ENCODE measurements at regions not wholly inside any gene's neighbourhood (a gene's known extent, or its start where the extent isn't known, plus 50 kb on each side); places are given as distances from the start of the nearest gene placed in this dataset.

DNA sequence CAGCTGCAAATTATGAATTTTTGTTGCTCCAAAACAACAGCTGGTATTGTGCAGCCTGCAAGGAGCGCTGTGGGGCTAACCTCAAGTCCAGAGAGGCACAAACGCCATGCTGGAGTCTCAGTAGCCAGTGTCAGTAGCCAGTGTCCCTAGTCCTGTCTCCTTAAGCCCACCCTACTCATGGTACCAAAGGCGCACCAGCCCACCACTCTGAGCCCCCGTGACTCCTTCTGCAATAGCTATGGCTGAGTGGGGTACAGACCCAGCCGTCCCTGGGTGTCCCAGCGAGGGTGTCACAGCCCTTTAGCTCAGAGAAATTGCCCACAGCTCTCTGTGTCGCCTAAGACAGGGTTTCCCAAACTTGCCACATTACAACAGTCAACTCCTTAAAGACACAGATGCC lies 65.2 kb downstream of the ARL6IP4 start:
- DNase-seq (ENCODE audit: low spot score): no peak
- TF ChIP-seq, protein P1, sequence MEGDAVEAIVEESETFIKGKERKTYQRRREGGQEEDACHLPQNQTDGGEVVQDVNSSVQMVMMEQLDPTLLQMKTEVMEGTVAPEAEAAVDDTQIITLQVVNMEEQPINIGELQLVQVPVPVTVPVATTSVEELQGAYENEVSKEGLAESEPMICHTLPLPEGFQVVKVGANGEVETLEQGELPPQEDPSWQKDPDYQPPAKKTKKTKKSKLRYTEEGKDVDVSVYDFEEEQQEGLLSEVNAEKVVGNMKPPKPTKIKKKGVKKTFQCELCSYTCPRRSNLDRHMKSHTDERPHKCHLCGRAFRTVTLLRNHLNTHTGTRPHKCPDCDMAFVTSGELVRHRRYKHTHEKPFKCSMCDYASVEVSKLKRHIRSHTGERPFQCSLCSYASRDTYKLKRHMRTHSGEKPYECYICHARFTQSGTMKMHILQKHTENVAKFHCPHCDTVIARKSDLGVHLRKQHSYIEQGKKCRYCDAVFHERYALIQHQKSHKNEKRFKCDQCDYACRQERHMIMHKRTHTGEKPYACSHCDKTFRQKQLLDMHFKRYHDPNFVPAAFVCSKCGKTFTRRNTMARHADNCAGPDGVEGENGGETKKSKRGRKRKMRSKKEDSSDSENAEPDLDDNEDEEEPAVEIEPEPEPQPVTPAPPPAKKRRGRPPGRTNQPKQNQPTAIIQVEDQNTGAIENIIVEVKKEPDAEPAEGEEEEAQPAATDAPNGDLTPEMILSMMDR (IDR thresholded peaks at IDR 0.05; ENCODE audit: extremely low read depth, missing control alignments): no peak

DNA sequence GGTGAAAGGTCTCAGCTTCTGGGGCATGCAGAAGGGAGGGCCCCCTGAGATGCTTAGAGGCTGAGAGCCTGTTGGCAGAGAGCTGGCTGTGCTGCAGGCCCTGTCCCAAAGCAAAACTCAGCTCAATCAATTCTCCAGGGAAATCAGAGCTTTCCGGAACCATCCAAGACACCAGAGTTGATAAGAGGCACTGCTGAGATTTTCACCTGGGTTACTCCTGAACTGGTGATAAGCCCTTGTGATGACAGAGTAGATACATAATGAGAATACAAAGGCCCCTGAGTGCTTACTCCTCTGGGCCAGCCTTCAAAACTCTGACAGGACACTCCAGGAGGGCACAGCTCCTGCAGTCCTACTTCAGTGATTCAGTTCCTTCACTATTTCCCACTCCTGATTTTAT lies 63.9 kb downstream of the ARL6IP4 start:
- DNase-seq (ENCODE audit: low spot score): no peak
- TF ChIP-seq, protein P1 (IDR thresholded peaks at IDR 0.05; ENCODE audit: extremely low read depth, missing control alignments): no peak

DNA sequence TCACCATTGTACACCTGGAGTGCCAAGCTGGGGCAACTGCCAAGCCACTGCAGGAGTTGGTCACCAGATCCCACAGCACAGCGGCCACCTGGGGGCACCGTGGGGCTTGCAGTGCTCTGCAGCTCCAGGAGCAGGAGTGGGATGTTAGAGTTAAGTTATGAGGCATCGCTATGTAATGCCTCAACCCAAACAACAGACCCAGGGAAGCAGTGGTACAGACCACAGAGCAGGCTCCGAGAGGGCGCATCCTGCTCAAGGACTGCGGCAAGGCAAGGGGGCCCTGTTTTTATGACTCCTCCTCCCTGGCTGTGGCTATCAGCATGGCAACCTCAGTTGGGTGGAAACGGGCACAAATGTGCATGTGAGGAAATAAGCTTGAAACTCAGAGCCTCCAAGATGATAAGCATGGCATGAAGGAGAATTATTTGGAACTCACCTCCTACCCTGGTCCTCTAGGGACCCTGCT lies 63.1 kb downstream of the ARL6IP4 start:
- TF ChIP-seq, protein P1 (IDR thresholded peaks at IDR 0.05; ENCODE audit: extremely low read depth, missing control alignments): peak; percentile 53
- DNase-seq (ENCODE audit: low spot score): peak; percentile 55

DNA sequence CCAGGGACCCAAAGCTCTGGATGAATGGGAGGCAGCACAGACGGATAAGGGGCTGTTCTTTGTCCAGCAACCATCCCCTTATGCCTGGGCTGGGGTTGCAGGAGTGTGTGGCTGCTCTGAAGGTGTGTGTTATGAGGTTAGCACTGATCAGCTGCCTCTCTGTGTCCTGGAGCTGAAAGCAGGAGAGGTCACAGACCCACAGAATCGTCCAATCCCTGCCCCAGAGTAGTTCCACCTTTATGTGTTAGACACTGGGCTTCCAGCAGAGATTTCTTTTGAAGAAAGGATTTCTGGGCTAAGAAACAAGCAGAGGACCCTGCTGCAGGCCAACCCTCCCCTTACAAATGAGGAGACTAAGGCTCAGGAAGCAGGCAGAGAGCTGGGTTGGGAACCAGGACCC lies 62.4 kb downstream of the ARL6IP4 start:
- TF ChIP-seq, protein P1 (IDR thresholded peaks at IDR 0.05; ENCODE audit: extremely low read depth, missing control alignments): no peak

DNA sequence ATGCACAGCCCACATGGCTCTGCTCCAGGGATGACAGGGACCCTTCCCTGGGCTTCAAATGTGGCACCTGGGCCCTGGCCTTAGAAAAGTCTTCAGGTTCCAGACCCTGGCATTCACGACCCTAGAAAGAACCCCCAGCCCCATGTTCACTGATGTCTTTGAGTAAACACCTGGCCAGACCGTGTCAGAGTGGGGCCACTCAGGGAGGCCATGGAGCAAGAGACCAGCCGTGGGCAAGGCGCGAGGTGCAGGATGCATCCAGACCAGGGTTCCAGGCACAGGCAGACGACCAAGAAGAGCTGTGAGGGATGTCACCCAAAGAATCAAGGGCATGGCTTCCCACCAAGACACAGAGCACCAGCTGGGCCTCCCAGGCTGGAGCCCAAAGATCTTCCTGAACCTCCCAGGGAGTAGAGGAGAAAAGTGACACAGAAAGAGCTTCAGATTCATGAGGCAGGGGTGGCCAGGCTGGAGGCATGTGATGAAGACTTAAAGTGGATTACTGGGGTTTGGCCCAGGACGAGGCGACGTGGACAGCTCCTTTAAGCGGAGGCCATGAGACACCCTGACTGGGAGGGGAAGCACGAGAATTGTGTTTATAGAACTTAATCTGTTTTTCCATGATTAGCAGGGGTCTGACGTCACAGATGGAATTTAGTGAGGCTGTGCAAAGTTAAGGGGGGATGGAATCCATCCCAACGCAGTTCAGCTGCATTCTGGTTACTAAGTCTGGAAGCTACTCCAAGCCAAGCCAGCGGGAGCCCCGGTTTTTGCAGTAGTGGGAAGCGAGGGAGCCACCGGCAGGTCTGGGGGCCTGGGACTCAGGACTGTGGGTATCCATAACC lies 61.6 kb downstream of the ARL6IP4 start:
- TF ChIP-seq, protein P1 (IDR thresholded peaks at IDR 0.05; ENCODE audit: extremely low read depth, missing control alignments): no peak

More for the DNA sequence above, 62.4 kb downstream of the ARL6IP4 start:
- no peak for DNase-seq (ENCODE audit: low spot score)

DNA sequence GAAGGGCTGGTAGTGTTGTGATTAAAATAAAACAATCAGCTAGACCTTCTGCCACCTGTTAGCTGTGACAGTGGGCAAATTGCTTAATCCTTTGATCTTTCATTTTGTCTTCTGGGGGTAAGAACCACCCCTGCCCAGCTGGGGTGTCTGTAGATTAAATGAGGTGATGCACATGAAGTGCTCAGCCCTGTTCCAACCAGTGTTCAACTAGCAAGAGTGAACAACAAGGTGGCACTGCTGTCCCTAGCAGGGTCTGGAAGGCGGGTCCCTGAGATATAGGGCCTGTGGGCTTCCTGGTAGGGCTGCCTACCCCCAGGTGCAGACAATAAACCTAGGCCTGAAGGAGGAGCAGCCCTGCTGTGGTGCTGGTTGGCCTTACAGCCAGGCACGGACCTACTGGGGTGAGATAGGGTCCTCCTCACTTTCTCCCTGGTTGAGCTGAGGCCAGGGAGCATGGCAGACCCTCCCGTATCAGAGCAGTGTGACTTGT lies 60.6 kb downstream of the ARL6IP4 start:
- TF ChIP-seq, protein P1 (IDR thresholded peaks at IDR 0.05; ENCODE audit: extremely low read depth, missing control alignments): no peak
- DNase-seq (ENCODE audit: low spot score): no peak

More for the DNA sequence above, 61.6 kb downstream of the ARL6IP4 start:
- no peak for DNase-seq (ENCODE audit: low spot score)

DNA sequence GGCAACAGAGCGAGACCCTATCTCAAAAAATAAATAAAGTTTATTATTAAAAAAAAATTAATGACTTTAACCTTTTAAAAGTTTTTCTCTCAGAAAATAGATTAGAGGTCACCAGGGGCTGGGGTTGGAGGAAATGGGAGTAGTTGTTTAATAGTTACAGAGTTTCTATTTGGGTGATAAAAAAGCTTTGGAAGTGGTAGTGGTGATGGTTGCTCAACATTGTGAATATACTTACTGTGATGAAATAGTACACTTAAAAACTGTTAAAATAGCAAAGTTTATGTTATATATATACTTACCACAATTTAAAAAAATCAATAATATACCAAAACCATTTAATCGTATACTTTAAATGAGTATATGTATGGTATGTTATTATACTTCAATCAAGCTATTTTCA lies 59.6 kb downstream of the ARL6IP4 start:
- DNase-seq (ENCODE audit: low spot score): no peak
- TF ChIP-seq, protein P1 (IDR thresholded peaks at IDR 0.05; ENCODE audit: extremely low read depth, missing control alignments): no peak

Measured in GM20000 (cell line).